GM19351 (cell line): ENCODE measurements at regions not wholly inside any gene's neighbourhood (a gene's known extent, or its start where the extent isn't known, plus 50 kb on each side); places are given as distances from the start of the nearest gene placed in this dataset.

ENCODE experiments used
- ATAC-seq: cut with Tn5 transposase; IDR thresholded peaks from one replicate; pipeline ENCODE4 v1.9.1; 2021; ENCODE audit warnings: mild to moderate bottlenecking, moderate library complexity; ENCODE audit not compliant: unreplicated experiment

GRCh38 chr20:50297498-50298376 lies 107.1 kb downstream of the CEBPB start:
- no peak for ATAC-seq

DNA sequence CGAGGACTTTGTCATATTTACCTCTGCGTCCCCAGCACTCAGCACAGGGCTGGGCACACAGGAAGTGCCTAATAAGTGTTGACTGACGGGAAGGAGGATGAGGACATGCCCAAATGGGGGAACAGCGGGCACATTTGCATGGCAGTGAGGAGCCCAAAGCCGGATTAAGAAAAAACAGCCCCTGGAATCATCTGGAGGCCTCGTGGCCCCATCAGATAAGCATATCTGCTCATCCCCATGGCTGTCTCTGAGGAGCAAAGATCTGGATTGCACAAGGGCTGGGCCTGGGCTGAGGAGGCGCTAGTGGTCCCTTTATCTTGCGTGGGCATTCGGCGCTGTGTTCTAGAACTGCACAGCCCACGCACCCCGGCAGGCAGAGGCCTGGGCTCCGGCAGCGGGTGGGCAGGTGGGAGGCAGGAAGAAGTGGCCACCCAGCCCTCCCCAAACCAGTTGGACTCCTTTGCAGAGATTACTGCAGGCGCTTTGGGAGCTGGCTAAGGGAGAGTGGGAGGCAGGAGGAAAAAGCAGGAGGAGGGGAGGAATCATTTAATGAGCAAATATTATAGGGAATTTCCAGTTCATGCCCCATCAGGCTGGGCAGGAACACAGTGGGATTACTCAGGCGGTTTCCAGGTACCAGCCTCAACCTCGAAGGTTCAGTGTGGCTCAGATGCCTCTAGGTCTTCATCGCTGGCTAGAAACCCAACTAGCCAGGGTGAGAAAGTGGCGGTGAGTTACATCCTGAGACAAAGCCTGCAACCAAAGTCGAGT lies 108.1 kb downstream of the CEBPB start:
- ATAC-seq: no peak

DNA sequence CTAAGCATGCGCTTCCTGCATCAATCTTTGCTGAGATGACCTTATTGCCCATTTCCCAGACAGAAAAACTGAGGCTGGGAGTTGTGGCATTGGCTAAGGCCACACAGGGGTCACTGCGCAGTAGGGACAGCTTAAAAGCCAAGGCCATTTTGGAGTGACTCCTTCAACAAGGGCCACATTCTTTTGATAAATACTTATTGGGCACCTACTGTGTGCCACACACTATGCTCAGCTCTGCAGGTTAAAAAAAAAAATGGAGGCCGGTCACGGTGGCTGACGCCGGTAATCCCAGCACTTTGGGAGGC lies 108.6 kb downstream of the CEBPB start:
- ATAC-seq: no peak

DNA sequence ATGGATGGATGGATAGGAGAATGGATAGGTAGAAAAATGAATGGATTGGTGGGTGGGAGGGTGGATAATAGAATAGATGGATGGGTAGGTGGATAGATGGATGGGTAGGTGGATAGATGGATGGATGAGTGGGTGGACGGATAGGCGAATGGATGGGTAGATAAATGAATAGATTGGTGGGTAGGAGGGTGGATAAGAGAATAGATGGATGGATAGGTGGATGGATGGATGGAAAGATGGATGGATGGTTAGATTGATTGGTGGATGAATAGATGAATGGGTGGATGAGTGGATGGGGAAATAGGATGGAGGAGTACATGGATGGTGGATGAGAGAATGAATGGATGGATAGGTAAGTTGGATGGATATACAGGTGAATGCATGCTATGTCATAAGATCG lies 110.5 kb downstream of the CEBPB start:
- no peak for ATAC-seq

GRCh38 chr20:50301712-50302111 lies 111.1 kb downstream of the CEBPB start:
- no peak for ATAC-seq

- ATAC-seq: no peak
Observed at GRCh38 chr20:50302341-50303057, 111.9 kb downstream of the CEBPB start.

GRCh38 chr20:50303573-50304500 lies 113.2 kb downstream of the CEBPB start:
- no peak for ATAC-seq

DNA sequence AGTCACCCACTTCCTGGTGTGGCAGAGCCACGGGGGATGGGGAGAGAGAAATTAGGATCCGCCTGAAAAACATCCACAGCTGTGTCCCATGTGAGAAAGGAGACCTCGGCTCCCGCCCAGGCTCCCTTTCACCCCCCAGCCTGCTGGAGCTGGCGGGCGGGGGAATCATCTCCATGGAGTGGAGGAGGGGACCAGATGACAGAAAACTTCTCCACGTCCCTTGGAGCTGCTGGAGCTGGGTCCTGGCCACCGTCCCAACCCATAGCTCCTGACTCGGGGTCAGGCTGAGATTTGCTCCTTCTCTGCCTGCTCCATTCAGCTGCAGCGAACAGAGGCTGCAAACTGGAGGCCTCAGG lies 113.8 kb downstream of the CEBPB start:
- ATAC-seq: no peak

DNA sequence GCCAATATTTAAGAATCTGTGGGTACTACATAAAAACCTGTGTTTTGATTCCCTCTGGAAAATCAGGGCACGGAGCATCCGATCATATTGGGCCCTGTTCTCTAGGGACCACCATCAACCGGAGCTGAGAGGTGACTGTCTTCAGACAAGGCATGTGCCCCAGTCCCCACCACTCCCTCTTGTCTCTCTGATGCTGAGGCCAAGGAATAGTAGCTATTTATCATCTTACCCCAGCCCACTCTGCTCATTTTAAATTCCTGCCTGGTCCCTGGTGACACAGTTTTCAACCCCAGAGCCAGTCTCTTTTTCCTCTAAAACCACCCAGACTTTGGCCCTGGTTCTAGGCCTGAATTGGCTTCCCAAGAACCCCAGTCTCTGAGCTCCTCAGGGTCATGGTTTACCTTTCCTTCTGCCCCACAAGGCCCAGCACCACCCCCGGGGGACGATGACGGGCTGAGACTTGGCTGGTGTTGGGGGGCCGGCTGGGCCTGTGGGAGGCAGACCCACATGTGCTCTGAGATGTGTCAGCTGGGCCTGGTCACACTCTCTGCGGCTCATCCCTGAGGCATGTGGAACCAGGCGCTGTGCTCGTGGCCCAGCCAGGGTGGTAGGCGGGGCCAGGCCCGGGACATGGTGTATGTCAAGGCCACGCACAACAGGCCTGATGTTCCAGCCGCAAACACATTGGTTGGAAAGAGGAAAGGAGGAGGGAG lies 114.4 kb downstream of the CEBPB start:
- no peak for ATAC-seq

DNA sequence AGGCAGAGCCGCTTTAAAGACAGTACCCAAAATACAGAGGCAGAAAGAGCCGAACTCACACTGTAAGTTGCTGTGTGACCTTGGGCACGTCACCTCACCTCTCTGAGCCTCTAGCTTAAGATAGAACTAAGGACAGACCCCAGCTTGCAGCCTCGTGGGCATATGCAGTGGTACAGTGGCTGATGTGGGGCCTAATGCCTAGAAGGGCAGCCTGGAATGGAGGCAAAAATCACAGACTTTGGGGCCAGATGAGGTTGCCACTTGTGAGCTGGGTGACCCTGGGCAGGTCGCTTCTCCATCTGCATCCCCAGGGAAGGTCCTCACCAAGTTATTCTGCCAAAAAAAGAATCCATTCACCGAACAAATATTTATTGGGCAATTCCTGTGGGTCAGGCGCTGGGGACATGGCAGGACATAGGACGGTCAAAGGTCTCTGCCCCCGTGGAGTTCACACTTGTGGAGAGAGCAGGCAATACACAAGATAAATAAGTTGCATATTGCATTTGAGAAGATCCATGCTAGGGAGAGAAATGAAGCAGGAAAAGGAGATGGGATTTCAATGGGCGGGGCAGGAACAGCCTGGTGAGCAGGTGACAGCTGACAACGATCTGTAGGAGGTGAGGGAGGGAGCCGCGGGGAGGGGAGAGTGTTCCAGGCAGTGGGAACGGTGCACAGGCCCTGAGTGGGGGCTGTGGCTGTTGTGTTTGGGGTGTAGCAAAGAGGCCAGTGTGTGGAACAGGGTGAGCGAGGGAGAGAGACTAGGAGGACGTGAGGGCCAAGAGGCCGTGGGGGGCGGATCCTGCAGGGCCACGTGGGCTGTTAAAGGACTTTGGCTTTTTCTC lies 115.2 kb downstream of the CEBPB start:
- ATAC-seq: no peak

DNA sequence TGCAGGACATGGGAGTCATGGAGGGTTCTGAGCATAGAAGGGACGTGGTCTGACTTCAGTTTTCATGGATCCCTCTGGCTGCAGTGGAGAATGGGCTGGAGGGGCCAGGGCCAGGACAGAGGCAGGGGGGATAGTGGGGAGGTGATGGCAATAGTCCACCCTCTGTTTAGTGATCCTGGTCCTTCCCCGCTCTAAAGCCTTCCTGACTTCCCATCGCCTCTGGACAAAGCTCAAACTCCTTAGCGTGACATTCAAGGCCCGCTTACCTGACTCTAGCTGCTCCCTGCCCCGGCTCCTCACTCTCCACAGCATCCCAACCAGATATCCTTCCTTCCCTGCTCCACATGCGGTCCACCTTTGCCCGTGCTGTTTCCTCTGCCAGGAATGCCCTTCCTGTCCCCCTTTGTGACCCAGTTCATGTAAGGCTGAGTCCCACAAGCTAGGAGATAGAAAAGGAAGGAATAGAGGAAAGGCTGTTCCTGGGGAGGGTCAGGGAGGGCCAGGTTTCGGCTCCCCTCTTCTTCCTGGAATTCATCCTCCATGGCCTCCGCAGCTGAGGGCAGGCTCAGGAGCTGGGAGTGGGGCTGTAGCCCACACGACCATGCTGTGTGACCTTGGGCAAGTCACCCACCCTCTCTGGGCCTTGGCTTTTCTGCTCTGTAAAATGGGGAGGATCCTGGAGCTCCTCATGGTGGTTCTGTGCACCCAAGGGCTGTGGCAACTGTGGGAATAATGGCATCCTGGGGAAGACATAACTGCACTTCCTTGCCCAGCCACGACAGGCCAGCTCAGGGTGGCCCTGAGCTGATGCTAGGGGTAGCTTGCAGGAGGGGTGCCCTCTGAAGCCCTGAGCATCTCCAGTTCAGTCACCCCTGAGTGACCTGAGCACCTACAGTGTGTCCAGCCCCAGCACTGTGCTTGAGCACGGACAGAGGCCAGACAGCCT lies 116.1 kb downstream of the CEBPB start:
- no peak for ATAC-seq

DNA sequence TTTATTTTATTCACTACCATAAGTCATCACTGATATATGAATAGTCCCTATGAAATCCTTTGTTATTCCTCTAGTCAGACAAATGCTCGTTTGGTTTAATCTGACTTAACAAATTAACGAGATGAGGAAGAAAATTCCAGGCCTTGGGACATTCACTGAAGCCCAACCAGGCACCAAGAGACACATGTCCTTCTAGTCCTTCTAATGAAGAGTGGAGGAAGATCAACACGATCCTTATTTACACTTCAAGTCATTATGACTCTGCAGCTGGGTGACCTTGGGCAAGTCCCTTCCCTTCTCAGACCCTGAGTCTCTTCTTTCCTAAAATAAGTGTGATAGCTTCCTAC lies 117.5 kb downstream of the CEBPB start:
- ATAC-seq: no peak

DNA sequence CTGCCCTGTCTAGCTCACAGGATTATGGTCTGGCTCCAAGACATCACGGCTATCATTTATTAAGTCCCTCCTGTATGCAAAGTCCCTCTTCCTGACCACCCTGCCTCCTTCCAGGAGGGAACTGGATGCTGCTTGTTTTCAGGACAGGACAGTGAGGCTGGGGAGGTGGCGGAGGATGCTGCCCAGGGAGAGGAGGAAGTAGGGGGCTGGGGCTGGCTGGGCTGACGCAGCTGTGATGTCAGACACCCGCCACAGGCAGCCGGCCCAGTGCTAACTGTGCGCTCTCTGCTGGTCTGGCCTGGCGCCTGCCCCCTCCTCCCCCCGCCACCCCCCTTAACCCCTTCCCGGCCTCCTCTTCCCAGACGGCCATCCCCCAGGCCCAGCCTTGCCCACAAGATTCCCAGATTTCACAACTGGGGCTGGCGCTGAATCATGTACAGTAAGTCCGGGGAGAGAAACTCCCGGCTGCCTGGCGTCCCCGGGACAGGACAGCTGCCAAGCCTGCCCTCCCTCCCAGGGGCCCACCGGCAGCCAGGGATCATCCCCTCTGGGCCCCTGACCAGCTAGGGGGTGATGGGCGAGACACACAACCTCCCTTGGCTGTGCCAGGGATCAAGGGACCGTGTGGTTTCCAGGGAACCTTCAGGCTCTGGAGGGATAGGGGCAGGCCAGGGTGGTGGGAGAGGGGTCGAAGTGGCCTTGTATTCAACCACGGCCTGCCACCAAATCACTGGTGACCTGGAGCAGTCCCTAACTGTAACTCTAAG lies 118.1 kb downstream of the CEBPB start:
- ATAC-seq: no peak

- no peak for ATAC-seq
Observed at GRCh38 chr20:50309280-50309763, 118.7 kb downstream of the CEBPB start.

DNA sequence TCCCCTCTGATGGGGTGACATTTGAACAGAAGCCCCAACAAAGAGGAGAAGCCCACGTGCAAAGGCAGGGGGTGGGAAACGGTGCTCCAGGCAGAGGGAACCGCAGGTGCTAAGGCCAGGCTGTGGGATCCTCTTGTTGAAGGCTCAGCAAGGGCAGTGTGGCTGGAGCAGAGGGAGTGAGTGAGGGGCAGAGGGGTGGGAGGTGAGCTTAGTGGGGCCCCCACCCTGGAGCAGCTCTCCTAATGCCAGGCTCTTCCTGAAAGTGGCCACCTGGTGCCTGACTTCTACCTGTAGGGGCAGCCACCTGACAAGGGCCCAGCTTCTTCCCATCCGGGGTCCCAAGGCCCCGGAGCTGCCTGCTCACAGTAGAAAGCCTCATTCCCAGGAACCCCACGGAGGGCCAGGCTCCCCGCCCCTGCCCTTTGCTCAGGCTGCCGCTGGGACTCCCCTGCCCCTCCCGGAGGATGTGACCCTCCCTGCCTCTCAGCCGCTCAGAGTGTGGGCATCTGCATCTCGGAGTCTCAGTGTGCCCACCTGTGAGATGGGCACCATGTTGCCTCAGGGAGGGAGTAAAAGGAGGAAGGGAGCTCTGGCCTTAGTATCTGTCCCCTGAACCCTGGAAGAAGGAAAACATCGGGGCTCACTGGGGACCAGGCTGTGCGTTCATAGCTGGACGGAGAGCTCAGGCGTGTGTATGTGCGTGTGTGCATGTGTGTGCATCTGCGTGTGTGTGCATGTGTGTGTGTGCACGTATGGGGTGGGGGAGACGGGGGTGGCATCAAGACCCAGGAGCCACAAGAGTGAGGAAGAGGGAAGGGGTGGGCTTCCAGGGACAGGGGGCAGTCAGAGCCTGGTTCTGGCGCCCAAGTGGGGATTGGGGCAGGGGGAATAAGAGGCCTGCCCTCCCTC lies 119.4 kb downstream of the CEBPB start:
- no peak for ATAC-seq

DNA sequence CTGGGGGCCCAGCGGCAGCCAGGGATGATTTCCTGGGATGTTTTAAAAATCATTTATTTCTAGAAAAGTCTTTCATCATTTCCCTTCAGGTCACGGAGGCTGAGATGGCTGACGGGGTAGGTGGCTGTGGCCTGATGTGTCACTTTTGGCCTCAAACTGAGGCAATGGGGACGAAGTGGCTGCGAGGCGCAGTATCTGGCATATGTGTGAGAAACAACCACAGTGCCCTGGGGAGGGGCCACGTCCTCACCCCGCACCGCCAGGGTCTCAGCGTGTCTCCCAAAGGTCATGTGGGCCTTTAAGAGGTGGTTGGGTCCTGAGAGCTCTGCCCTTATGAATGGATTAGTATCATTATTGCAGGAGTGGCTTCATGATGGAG lies 120.0 kb downstream of the CEBPB start:
- ATAC-seq: no peak
